Eye (tissue), 1 donor: ENCODE measurements at regions not wholly inside any gene's neighbourhood (a gene's known extent, or its start where the extent isn't known, plus 50 kb on each side); places are given as distances from the start of the nearest gene placed in this dataset.
A peak's percentile ranks its signal among the peaks of the same experiment; 100 is the strongest.
"Not testable (repeated sequence)": the region's sequence is repeated elsewhere in the genome, so short reads cannot be mapped to it uniquely, and the experiment has no call there.

Experiments used
- DNase-seq: peaks from one replicate; pipeline ENCODE4 v3.0.0-alpha.2; 2015

GRCh38 chrX:25646156-25646555 is 492.0 kb upstream of the MAGEB18 start:
- no peak for DNase-seq

- no peak for DNase-seq
Observed at GRCh38 chrX:25648790-25649189, 489.4 kb upstream of the MAGEB18 start.

GRCh38 chrX:25650216-25650820 is 487.8 kb upstream of the MAGEB18 start:
- DNase-seq: no peak

- DNase-seq: no peak
Observed at GRCh38 chrX:25659317-25659716, 478.8 kb upstream of the MAGEB18 start.

GRCh38 chrX:25663701-25664100 is 474.4 kb upstream of the MAGEB18 start:
- no peak for DNase-seq

GRCh38 chrX:25665431-25665830 is 472.7 kb upstream of the MAGEB18 start:
- no peak for DNase-seq

GRCh38 chrX:25667681-25668080 is 470.5 kb upstream of the MAGEB18 start:
- DNase-seq: no peak

GRCh38 chrX:25674776-25675175 is 463.4 kb upstream of the MAGEB18 start:
- no peak for DNase-seq

- DNase-seq: no peak
Observed at GRCh38 chrX:25701876-25702275, 436.3 kb upstream of the MAGEB18 start.

- no peak for DNase-seq
Observed at GRCh38 chrX:25717122-25717521, 421.0 kb upstream of the MAGEB18 start.

GRCh38 chrX:25721564-25721963 is 416.6 kb upstream of the MAGEB18 start:
- peak; percentile 45 for DNase-seq

- DNase-seq: no peak
Observed at GRCh38 chrX:25726539-25726938, 411.6 kb upstream of the MAGEB18 start.

GRCh38 chrX:25733148-25733547 is 405.0 kb upstream of the MAGEB18 start:
- no peak for DNase-seq

GRCh38 chrX:25737540-25737939 is 400.6 kb upstream of the MAGEB18 start:
- no peak for DNase-seq

- no peak for DNase-seq
Observed at GRCh38 chrX:25742334-25742733, 395.8 kb upstream of the MAGEB18 start.

- no peak for DNase-seq
Observed at GRCh38 chrX:25754399-25754798, 383.7 kb upstream of the MAGEB18 start.

GRCh38 chrX:25755194-25755593 is 382.9 kb upstream of the MAGEB18 start:
- no peak for DNase-seq

GRCh38 chrX:25762656-25763055 is 375.5 kb upstream of the MAGEB18 start:
- DNase-seq: no peak

- not testable (repeated sequence) for DNase-seq
Observed at GRCh38 chrX:25771853-25772252, 366.3 kb upstream of the MAGEB18 start.

- not testable (repeated sequence) for DNase-seq
Observed at GRCh38 chrX:25797796-25798195, 340.3 kb upstream of the MAGEB18 start.

GRCh38 chrX:25805744-25806143 is 332.4 kb upstream of the MAGEB18 start:
- DNase-seq: no peak

GRCh38 chrX:25807022-25807421 is 331.1 kb upstream of the MAGEB18 start:
- no peak for DNase-seq

- DNase-seq: no peak
Observed at GRCh38 chrX:25810202-25810601, 327.9 kb upstream of the MAGEB18 start.

GRCh38 chrX:25819879-25820278 is 318.3 kb upstream of the MAGEB18 start:
- DNase-seq: no peak

GRCh38 chrX:25851141-25851540 is 287.0 kb upstream of the MAGEB18 start:
- peak; percentile 30 for DNase-seq
